ENCODE measurements at regions not wholly inside any gene's neighbourhood (a gene's known extent, or its start where the extent isn't known, plus 50 kb on each side); places are given as distances from the start of the nearest gene placed in this dataset.

DNA sequence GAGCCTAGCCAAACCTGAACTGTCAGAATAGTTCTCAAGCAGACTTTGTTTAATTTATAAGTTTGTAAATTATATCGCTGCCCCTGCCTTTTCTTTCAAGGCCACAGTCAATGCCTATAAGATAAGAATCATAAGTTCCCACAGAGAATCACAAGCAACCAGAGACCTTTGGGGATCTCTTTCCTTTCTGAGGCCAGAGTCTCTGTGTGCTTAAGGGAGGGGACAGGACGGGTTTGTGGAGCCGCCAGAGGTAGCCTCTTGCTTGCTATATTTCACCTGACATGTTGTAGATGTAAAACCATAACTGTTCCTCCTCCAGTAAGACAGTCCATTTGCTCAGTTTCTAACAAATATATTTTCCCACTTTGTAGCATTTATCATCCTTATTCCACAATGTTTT, 458.8 kb downstream of the RFC3 start:
- TF ChIP-seq, protein P1, sequence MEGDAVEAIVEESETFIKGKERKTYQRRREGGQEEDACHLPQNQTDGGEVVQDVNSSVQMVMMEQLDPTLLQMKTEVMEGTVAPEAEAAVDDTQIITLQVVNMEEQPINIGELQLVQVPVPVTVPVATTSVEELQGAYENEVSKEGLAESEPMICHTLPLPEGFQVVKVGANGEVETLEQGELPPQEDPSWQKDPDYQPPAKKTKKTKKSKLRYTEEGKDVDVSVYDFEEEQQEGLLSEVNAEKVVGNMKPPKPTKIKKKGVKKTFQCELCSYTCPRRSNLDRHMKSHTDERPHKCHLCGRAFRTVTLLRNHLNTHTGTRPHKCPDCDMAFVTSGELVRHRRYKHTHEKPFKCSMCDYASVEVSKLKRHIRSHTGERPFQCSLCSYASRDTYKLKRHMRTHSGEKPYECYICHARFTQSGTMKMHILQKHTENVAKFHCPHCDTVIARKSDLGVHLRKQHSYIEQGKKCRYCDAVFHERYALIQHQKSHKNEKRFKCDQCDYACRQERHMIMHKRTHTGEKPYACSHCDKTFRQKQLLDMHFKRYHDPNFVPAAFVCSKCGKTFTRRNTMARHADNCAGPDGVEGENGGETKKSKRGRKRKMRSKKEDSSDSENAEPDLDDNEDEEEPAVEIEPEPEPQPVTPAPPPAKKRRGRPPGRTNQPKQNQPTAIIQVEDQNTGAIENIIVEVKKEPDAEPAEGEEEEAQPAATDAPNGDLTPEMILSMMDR (IDR thresholded peaks at IDR 0.05), result no peak
- no peak for TF ChIP-seq EZH2 (IDR thresholded peaks at IDR 0.05; ENCODE audit: borderline replicate concordance, insufficient read depth, low read depth, low read length, poor library complexity, severe bottlenecking)
